ENCODE measurements at regions not wholly inside any gene's neighbourhood (a gene's known extent, or its start where the extent isn't known, plus 50 kb on each side); places are given as distances from the start of the nearest gene placed in this dataset.

DNA sequence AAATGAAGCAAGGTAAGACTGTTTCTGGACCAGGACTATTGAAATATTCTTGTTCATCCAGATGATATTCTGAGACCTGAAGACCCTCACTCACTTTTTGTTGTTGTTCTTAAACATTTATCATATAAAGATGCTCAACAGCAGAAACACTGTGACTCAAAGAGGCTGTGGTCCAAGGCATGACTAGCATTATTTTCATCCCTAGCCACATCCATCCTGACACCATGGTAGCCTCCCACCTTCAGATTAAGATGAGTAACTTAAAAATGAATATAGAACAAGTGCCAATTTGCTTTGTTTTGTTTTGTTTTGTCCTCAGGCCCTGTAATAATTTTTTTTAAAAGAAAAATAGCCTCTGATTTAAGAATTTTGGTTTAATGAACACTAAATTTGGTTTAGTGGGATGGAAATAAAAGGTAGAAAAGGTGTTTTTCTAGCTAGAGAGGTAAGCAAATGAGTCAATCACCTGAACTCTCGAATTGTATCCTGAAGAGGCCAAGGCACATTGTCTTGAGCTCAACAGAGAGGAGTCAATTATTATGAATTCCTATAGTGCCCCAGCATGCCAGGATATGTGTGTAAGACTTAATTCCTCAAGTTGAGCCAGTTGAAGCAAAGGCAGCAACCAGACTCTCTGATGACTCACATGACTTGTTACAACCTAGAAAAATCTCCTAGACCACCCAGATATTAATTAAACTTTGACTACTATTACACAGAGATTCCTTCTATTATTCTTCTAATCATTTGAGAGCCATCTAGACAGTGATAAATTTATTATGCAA lies 380.1 kb upstream of the TUSC1 start:
- no peak for DNase-seq

DNA sequence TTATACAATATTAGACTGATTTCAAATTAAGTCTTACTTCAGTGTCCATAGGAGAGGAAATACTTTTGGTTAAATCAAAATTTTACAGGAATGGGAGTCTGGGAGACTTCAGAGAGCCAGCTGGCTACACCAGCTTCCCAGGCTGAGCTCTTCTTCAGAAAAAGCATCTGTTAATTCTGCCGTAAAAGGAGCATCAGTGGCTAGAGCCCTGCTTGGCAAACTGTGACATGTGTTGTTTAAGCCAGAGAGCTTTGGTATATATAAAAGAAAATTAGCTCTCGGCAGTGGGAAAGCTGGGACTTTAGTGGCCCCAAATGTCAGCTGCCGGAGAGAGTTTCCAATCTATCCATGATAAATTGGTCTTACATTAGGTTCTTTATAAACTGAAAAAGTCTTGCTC lies 378.8 kb upstream of the TUSC1 start:
- no peak for DNase-seq

- DNase-seq = no peak
These were observed 376.6 kb upstream of the TUSC1 start for GRCh38 chr9:26054600-26055520.

DNA sequence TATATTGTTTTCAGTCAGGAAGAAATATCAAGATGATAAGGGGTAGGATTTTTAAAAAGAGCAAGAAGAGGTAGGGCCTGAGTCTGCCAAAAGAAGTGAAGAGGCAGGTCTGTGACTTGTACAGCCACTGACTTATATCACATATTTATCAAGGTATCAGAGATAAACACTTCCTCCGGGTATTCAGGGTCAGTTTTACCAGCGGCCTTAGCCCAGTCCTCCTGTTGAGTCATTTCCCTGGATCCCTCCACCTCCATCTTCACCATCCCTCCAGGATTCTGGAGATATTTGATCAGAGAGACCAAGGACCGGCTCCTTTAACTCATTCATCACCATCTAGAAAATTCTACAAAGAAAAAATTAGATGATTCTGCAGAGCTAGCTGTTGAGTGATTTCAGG lies 375.7 kb upstream of the TUSC1 start:
- no peak for DNase-seq

DNA sequence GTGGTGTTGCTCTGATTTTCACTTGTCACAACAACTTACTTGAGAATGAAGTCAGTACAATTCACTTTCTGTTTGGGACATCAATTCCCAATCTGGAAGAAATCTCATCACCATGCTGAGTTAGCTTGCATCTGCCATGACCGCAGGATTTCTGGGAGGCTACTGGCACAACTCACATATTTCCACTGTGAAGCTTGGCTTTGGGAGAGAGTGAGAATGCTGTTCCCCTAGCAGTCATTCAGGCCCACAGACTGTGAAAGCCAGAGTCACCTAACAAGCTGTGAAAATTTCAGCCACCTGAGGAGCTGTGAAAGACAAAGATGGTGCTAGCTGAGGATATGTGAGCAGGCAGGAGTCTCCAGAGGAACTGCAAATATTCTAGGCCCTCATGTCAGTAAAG lies 365.2 kb upstream of the TUSC1 start:
- no peak for DNase-seq

- no peak for DNase-seq
These were observed 356.5 kb upstream of the TUSC1 start for GRCh38 chr9:26034786-26035185.

- DNase-seq = no peak
These were observed 355.1 kb upstream of the TUSC1 start for GRCh38 chr9:26033336-26033735.

GRCh38 chr9:26026423-26027100 lies 348.3 kb upstream of the TUSC1 start:
- DNase-seq = no peak

DNA sequence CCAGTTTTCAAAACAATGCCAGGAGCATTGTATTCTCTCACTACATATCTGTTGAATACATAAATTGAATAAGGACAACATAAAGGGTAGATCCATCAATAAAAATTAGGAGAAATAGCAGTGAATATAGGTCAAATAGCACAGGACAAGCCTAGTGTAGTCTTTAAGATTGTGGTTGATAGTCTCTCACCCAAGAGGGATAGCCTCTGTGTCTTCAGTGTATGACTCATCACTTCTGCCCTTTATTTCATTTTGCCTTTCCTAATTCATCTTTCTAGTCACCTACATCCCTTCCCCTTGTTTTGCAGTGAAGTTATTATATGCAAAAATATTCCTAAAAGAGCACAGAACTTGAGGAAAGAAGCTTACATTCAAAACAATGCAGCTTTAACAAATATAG lies 335.0 kb upstream of the TUSC1 start:
- no peak for DNase-seq

- no peak for DNase-seq
These were observed 334.6 kb upstream of the TUSC1 start for GRCh38 chr9:26012797-26013196.

GRCh38 chr9:25994605-25995004 lies 316.4 kb upstream of the TUSC1 start:
- no peak for DNase-seq

DNA sequence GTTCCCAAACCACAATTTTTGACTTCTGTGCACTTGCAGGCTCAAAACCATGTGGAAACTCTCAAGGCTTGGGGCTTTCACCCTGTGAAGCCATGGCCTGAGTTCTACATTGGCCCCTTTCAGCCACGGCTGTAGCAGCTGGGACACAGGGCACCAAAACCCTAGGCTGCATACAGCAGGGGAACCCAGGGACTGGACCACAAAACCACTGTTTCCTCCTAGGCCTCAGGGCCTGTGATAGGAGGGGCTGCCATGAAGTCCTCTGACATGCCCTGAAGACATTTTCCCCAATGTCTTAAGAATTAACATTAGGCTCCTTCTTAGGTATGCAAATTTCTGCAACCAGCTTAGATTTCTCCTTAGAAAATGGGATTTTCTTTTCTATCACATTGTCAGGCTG lies 312.1 kb upstream of the TUSC1 start:
- DNase-seq = no peak

DNA sequence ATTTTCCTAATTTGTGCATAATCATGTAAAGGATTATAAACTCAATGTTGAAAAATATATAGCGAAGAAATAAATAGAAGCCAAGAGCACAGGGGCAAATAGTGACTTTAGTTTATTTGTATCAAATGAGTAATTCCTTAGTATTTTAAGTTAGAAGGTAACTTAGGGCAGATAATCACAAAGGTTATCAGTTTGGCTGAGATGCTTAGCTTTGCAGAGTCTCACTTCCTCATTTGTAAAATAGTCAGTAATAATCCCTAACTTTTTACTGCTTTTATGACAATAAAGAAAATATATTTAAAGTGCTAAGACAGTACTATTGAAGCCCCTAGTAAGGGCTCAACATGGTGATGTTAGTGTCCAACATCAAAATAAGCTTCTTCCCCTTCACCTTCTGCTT lies 297.4 kb upstream of the TUSC1 start:
- DNase-seq = no peak

GRCh38 chr9:25964239-25964638 lies 286.0 kb upstream of the TUSC1 start:
- peak; percentile 14 for DNase-seq

GRCh38 chr9:25960178-25960577 lies 281.9 kb upstream of the TUSC1 start:
- no peak for DNase-seq

DNA sequence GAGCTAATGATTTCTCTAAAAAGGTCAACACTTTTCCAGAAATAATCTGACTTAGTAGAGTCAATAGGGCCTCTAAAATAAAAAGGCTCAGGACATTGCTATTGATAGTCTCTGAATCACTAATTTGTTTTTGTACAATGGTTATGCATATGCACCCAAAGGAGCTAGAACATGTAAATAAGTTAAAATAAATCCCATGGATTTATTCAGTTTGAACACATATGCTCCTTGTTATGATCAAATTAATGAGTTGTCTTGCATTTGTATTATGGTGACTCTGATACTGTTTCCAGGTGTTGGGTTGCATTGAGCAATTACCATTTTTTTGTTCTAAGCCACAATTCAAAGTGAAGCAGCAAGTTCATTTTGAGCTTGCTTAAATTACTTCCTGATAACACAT lies 276.0 kb upstream of the TUSC1 start:
- DNase-seq = no peak

- DNase-seq = no peak
These were observed 269.9 kb upstream of the TUSC1 start for GRCh38 chr9:25948182-25948581.

DNA sequence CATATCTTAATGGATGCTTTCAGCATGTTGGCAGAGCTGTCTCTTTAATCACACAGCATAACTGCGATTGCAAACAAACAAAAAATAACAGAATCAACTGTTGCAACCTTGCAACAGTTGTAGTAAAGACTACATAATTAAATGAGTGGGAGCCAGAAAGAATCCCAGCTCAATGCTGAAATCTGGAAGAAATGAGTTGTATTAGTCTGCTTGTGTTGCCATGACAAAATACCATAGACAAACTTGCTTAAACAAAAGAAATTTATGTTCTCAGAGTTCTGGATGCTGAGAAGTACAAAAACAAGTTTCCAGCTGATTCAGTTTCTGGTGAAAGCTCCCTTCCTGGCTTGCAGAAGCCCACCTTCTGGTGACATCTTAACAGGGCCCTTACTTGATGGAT lies 260.9 kb upstream of the TUSC1 start:
- DNase-seq = no peak

DNA sequence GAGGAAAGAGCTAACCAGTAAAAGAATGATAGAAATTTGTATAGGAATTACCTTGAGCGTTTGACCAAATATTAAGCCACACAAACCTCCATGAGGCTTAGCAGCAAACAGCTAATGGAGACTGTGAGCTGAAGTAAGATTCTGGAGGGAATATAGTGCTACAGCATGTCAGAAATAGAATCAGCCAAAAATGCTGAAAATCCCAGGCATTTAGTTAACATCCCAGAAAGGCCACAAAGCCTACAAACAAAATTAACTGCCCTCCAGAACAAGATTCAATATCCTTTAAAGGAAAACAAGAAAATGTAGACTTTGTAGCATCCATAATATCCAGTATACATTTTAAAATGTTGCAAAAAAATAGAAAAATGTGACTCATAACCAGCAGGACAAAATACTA lies 257.8 kb upstream of the TUSC1 start:
- DNase-seq = no peak

DNA sequence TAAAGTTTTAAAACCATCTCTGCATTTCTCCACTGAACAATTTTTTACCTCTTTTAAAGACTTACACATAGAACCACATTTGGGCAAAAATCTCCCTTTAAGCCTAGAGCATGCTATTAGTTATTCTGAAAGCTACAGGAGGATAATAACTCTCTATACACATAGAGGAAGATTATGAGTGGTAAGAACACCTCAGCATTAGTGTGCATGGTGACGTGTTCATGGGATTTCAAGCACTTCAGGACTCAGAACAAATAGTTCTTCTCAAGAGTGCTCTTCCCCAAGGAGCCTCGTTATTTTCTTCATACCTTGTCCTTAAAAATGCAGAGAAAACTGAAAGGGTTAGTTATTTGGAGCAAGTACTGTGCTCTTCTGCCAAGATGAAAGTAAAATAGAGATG lies 256.9 kb upstream of the TUSC1 start:
- DNase-seq = no peak

GRCh38 chr9:25918761-25919160 lies 240.5 kb upstream of the TUSC1 start:
- no peak for DNase-seq

GRCh38 chr9:25917731-25918362 lies 239.6 kb upstream of the TUSC1 start:
- no peak for DNase-seq

Data from renal pelvis (tissue), 1 donor.